ENCODE measurements at regions not wholly inside any gene's neighbourhood (a gene's known extent, or its start where the extent isn't known, plus 50 kb on each side); places are given as distances from the start of the nearest gene placed in this dataset.

DNA sequence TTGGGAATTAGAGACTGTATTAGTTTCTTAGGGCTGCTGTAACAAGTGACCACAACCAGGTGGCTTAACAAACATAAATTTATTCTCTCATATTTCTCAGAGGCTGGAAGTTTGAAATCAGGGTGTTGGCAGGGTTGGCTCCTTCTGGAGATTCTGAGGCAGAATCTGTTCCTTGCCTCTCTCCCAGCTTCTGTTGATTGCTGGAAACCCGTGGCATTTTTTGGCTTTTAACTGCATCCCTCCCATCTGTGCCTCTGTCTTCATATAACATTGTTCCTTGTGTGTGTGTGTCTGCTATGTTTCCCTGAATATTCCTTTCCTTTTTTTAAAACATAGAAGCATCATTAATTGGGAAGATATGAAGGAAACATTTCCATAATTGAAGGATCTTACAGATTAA lies 448.1 kb upstream of the DCC start:
- TF ChIP-seq, protein P1, sequence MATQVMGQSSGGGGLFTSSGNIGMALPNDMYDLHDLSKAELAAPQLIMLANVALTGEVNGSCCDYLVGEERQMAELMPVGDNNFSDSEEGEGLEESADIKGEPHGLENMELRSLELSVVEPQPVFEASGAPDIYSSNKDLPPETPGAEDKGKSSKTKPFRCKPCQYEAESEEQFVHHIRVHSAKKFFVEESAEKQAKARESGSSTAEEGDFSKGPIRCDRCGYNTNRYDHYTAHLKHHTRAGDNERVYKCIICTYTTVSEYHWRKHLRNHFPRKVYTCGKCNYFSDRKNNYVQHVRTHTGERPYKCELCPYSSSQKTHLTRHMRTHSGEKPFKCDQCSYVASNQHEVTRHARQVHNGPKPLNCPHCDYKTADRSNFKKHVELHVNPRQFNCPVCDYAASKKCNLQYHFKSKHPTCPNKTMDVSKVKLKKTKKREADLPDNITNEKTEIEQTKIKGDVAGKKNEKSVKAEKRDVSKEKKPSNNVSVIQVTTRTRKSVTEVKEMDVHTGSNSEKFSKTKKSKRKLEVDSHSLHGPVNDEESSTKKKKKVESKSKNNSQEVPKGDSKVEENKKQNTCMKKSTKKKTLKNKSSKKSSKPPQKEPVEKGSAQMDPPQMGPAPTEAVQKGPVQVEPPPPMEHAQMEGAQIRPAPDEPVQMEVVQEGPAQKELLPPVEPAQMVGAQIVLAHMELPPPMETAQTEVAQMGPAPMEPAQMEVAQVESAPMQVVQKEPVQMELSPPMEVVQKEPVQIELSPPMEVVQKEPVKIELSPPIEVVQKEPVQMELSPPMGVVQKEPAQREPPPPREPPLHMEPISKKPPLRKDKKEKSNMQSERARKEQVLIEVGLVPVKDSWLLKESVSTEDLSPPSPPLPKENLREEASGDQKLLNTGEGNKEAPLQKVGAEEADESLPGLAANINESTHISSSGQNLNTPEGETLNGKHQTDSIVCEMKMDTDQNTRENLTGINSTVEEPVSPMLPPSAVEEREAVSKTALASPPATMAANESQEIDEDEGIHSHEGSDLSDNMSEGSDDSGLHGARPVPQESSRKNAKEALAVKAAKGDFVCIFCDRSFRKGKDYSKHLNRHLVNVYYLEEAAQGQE (IDR thresholded peaks at IDR 0.05) = no peak
- TF ChIP-seq, protein P2, sequence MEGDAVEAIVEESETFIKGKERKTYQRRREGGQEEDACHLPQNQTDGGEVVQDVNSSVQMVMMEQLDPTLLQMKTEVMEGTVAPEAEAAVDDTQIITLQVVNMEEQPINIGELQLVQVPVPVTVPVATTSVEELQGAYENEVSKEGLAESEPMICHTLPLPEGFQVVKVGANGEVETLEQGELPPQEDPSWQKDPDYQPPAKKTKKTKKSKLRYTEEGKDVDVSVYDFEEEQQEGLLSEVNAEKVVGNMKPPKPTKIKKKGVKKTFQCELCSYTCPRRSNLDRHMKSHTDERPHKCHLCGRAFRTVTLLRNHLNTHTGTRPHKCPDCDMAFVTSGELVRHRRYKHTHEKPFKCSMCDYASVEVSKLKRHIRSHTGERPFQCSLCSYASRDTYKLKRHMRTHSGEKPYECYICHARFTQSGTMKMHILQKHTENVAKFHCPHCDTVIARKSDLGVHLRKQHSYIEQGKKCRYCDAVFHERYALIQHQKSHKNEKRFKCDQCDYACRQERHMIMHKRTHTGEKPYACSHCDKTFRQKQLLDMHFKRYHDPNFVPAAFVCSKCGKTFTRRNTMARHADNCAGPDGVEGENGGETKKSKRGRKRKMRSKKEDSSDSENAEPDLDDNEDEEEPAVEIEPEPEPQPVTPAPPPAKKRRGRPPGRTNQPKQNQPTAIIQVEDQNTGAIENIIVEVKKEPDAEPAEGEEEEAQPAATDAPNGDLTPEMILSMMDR (IDR thresholded peaks at IDR 0.05) = no peak
- TF ChIP-seq KDM1A (IDR thresholded peaks at IDR 0.05; ENCODE audit: low read depth) (no peak), POLR2A (IDR thresholded peaks at IDR 0.05; ENCODE audit: low read length) (no peak)

Measured in A549 (cell line).